ENCODE measurements at regions not wholly inside any gene's neighbourhood (a gene's known extent, or its start where the extent isn't known, plus 50 kb on each side); places are given as distances from the start of the nearest gene placed in this dataset.

DNA sequence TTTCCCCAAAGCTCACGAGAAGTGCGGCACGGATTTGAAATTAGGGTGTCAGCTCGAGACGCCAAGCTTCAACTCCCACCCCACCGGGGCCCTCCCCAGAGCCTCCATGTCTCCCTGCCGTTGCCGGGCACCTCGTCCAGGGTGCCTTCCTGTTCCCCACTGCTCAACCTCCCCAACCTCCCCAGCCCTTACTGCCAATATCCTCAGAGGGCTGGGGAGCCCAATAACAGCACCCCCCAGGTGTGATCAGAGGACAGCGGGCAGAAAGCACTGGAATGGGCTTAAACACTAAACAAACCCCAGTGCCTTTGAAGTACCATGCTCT lies 1336.4 kb downstream of the TBC1D22A start:
- H3K9me2 ChIP-seq (replicated peaks; ENCODE audit: control insufficient read depth, low read length), result no peaks in the 10 kb centered on the region
- peaks cover 44% of the 10 kb centered on the region for H3F3A ChIP-seq (ENCODE audit: control insufficient read depth, insufficient read depth)
- no peaks in the 10 kb centered on the region for H3K27me3 ChIP-seq (ENCODE audit: control insufficient read depth, low read length)
- peaks cover 15% of the 10 kb centered on the region for H3K79me2 ChIP-seq (ENCODE audit: control insufficient read depth, low read length)
- no peaks in the 10 kb centered on the region for H4K20me1 ChIP-seq (ENCODE audit: control insufficient read depth, insufficient read depth, low read depth, low read length)
- H3K4me2 ChIP-seq (ENCODE audit: low read length), result peak overlapping the region; percentile 95
- H3K27ac ChIP-seq (ENCODE audit: low read depth, low read length), result peak overlapping the region; percentile 98
- peak overlapping the region; percentile 78 for H3K4me3 ChIP-seq (ENCODE audit: low read length)
- peaks cover 87% of the 10 kb centered on the region for H3K4me1 ChIP-seq (ENCODE audit: control insufficient read depth, low read length)
- TF ChIP-seq, protein P1, sequence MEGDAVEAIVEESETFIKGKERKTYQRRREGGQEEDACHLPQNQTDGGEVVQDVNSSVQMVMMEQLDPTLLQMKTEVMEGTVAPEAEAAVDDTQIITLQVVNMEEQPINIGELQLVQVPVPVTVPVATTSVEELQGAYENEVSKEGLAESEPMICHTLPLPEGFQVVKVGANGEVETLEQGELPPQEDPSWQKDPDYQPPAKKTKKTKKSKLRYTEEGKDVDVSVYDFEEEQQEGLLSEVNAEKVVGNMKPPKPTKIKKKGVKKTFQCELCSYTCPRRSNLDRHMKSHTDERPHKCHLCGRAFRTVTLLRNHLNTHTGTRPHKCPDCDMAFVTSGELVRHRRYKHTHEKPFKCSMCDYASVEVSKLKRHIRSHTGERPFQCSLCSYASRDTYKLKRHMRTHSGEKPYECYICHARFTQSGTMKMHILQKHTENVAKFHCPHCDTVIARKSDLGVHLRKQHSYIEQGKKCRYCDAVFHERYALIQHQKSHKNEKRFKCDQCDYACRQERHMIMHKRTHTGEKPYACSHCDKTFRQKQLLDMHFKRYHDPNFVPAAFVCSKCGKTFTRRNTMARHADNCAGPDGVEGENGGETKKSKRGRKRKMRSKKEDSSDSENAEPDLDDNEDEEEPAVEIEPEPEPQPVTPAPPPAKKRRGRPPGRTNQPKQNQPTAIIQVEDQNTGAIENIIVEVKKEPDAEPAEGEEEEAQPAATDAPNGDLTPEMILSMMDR (IDR thresholded peaks at IDR 0.05; ENCODE audit: low read depth, low read length, poor library complexity, severe bottlenecking), result no peak
- TF ChIP-seq EZH2phosphoT487 (IDR thresholded peaks at IDR 0.05; ENCODE audit: borderline replicate concordance, low read length), result no peak
- peaks cover 10% of the 10 kb centered on the region for H3K36me3 ChIP-seq (ENCODE audit: control insufficient read depth, low read length)
- peaks cover 7% of the 10 kb centered on the region; the same call in 1 of the 2 replicates for H3K9me3 ChIP-seq (ENCODE audit: control insufficient read depth, insufficient read depth, low read length)

DNA sequence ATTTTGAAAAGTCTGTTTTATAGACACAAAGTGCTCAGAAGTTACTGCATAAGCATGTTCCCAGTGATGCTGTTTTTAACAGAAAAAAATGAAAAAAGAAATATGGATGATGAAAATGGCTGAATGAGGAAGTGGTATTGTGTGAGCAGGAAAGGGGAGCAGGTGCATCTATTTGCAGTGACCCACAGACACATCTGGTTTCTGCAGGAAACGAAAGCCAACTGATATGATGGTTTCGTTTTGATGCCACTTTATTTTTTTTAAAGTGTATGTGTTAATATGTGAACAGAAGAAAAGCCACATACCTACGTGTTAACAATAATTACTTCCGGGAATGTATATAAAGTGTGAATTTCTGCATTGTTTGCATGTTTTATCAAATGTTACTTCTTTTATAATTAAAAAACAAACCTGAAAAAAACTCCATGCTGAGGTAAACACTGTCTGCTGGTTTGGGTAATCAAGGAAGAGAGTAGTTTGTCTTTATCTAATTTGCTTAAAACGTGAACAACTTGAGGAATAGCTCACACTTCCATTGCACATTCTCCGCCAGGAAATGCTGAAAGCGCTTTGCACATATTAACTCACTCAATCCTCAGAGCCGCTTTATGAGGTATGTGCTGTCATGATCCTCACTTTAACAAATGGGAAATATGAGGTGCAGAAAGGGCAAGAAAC lies 1335.9 kb downstream of the TBC1D22A start:
- peak overlapping the region; percentile 78 for H3K4me3 ChIP-seq (ENCODE audit: low read length)
- no peaks in the 10 kb centered on the region for H3K9me2 ChIP-seq (replicated peaks; ENCODE audit: control insufficient read depth, low read length)
- H3F3A ChIP-seq (ENCODE audit: control insufficient read depth, insufficient read depth), result peaks cover 44% of the 10 kb centered on the region
- H4K20me1 ChIP-seq (ENCODE audit: control insufficient read depth, insufficient read depth, low read depth, low read length), result no peaks in the 10 kb centered on the region
- peaks cover 7% of the 10 kb centered on the region; the same call in 1 of the 2 replicates for H3K9me3 ChIP-seq (ENCODE audit: control insufficient read depth, insufficient read depth, low read length)
- TF ChIP-seq, protein P1 (IDR thresholded peaks at IDR 0.05; ENCODE audit: low read depth, low read length, poor library complexity, severe bottlenecking), result no peak
- TF ChIP-seq EZH2phosphoT487 (IDR thresholded peaks at IDR 0.05; ENCODE audit: borderline replicate concordance, low read length), result no peak
- peaks cover 15% of the 10 kb centered on the region for H3K79me2 ChIP-seq (ENCODE audit: control insufficient read depth, low read length)
- peaks cover 10% of the 10 kb centered on the region for H3K36me3 ChIP-seq (ENCODE audit: control insufficient read depth, low read length)
- peak overlapping the region; percentile 95 for H3K4me2 ChIP-seq (ENCODE audit: low read length)
- H3K27me3 ChIP-seq (ENCODE audit: control insufficient read depth, low read length), result no peaks in the 10 kb centered on the region
- H3K4me1 ChIP-seq (ENCODE audit: control insufficient read depth, low read length), result peaks cover 92% of the 10 kb centered on the region
- peak overlapping the region; percentile 98 for H3K27ac ChIP-seq (ENCODE audit: low read depth, low read length)

DNA sequence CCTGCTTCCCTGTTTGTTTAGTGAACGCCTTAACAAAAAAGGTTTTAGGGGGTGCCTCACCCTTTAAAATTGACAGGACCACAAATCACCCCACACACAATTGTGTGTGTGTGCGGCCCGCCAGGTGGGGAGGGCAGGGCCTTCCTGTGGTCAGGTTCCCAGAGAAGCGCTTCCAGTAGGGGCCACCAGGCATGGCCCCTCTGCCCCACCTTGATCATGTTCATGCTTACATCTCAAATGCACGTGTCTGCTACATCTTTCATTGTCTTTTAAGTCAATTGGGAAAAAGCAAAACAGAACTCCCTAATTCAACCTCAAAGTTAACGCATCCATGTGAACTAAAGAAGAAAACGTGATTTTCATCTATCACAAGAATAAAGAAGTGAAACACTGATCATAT lies 1335.3 kb downstream of the TBC1D22A start:
- H3K79me2 ChIP-seq (ENCODE audit: control insufficient read depth, low read length), result peaks cover 15% of the 10 kb centered on the region
- H3K36me3 ChIP-seq (ENCODE audit: control insufficient read depth, low read length), result peaks cover 10% of the 10 kb centered on the region
- no peak for TF ChIP-seq EZH2phosphoT487 (IDR thresholded peaks at IDR 0.05; ENCODE audit: borderline replicate concordance, low read length)
- TF ChIP-seq, protein P1 (IDR thresholded peaks at IDR 0.05; ENCODE audit: low read depth, low read length, poor library complexity, severe bottlenecking), result peak; percentile 9
- no peaks in the 10 kb centered on the region for H4K20me1 ChIP-seq (ENCODE audit: control insufficient read depth, insufficient read depth, low read depth, low read length)
- peak overlapping the region; percentile 98 for H3K27ac ChIP-seq (ENCODE audit: low read depth, low read length)
- peaks cover 44% of the 10 kb centered on the region for H3F3A ChIP-seq (ENCODE audit: control insufficient read depth, insufficient read depth)
- H3K9me3 ChIP-seq (ENCODE audit: control insufficient read depth, insufficient read depth, low read length), result peaks cover 7% of the 10 kb centered on the region; the same call in 1 of the 2 replicates
- H3K4me2 ChIP-seq (ENCODE audit: low read length), result peak overlapping the region; percentile 95
- H3K9me2 ChIP-seq (replicated peaks; ENCODE audit: control insufficient read depth, low read length), result no peaks in the 10 kb centered on the region
- H3K27me3 ChIP-seq (ENCODE audit: control insufficient read depth, low read length), result no peaks in the 10 kb centered on the region
- peaks cover 96% of the 10 kb centered on the region for H3K4me1 ChIP-seq (ENCODE audit: control insufficient read depth, low read length)
- peak overlapping the region; percentile 78 for H3K4me3 ChIP-seq (ENCODE audit: low read length)
